Ascending aorta (tissue), 2 donors: ENCODE measurements at regions not wholly inside any gene's neighbourhood (a gene's known extent, or its start where the extent isn't known, plus 50 kb on each side); places are given as distances from the start of the nearest gene placed in this dataset.

ENCODE experiments used
- DNase-seq, 2 donors: peaks; one replicate each; pipeline ENCODE4 v3.0.0-alpha.2; 2019; ENCODE audit warnings: low spot score in 2 of 2
- H3K27ac ChIP-seq, 2 donors: fragments of 200-600 bp; sonication (generic); one replicate each; pipeline ENCODE4 v1.5.1; 2016 to 2017; ENCODE audit warnings: mild to moderate bottlenecking in 1 of 2
- H3K27me3 ChIP-seq: fragments of 200-600 bp; sonication (generic); one replicate; pipeline ENCODE4 v1.5.1; 2017
- H3K36me3 ChIP-seq, 2 donors: fragments of 200-600 bp; sonication (generic); one replicate each; pipeline ENCODE4 v1.5.1; 2016
- H3K4me1 ChIP-seq, 2 donors: fragments of 200-600 bp; sonication (generic); one replicate each; pipeline ENCODE4 v1.5.1; 2016 to 2017; ENCODE audit warnings: mild to moderate bottlenecking in 1 of 2
- H3K4me3 ChIP-seq, 2 donors: fragments of 200-600 bp; sonication (generic); one replicate each; pipeline ENCODE4 v1.5.1; 2016 to 2017; ENCODE audit warnings: mild to moderate bottlenecking in 1 of 2
- H3K9me3 ChIP-seq, 2 donors: fragments of 200-600 bp; sonication (generic); one replicate each; pipeline ENCODE4 v1.5.1; 2016
- intact Hi-C: fragments of 100-400 bp; cut with DNase I; formaldehyde crosslinking; loops from one replicate; pipeline ENCODE4 v1.15.1; 2023
- TF ChIP-seq, protein P1 (sequence below), 3 experiments: fragments of 200-600 bp in 2 of 3; fragments of 450-650 bp in 1 of 3; sonication (generic) in 2 of 3; IDR thresholded peaks; one replicate each; pipeline ENCODE4 v1.5.1; 2016 to 2019; ENCODE audit warnings: antibody characterized with exemption in 3 of 3, mild to moderate bottlenecking in 1 of 3, moderate library complexity in 1 of 3

DNA sequence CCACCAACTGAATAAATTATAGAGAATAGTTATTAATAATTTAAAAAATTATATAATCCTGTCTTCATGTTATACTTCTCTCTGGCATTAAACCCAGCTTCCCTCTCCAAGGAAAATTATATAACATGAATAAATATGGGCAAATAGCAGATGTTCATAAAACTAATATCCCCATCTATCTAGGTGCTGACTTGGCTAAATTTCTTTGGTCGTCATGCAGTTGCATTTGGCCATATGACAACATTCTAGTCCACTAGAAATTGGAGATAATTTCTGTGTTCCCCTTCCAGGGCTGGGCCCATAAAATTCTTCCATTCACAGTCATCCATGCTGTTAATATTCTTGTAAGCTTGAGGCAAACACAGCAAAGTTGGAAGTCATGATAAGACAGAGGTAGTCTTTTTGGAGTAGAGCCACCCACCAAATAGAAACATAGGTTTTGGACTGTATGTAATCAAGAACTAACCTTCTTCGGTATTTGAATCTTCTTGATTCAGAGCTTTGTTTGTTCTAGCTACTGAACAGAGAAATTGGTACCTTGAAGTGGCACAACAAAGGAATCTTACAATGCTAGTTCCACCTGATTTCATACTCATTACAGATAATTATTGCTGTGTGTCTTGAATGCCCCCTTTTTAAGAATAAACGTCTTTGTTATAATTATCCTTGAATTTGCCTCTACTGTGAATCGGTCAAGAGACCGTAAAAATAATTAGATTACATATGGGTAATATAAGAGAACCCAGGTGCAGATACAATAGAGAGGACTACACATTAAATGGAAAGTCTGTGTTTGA lies 678.5 kb upstream of the PCDH20 start:
- TF ChIP-seq, protein P1, sequence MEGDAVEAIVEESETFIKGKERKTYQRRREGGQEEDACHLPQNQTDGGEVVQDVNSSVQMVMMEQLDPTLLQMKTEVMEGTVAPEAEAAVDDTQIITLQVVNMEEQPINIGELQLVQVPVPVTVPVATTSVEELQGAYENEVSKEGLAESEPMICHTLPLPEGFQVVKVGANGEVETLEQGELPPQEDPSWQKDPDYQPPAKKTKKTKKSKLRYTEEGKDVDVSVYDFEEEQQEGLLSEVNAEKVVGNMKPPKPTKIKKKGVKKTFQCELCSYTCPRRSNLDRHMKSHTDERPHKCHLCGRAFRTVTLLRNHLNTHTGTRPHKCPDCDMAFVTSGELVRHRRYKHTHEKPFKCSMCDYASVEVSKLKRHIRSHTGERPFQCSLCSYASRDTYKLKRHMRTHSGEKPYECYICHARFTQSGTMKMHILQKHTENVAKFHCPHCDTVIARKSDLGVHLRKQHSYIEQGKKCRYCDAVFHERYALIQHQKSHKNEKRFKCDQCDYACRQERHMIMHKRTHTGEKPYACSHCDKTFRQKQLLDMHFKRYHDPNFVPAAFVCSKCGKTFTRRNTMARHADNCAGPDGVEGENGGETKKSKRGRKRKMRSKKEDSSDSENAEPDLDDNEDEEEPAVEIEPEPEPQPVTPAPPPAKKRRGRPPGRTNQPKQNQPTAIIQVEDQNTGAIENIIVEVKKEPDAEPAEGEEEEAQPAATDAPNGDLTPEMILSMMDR (IDR thresholded peaks at IDR 0.05), result no peak
- intact Hi-C loops, result no loop called here
- no peaks in the 10 kb centered on the region for H3K9me3 ChIP-seq
- no peak overlapping the region for H3K4me3 ChIP-seq
- no peaks in the 10 kb centered on the region for H3K4me1 ChIP-seq
- DNase-seq, result no peak
- no peak overlapping the region for H3K27ac ChIP-seq
- H3K36me3 ChIP-seq, result no peaks in the 10 kb centered on the region
- no peaks in the 10 kb centered on the region for H3K27me3 ChIP-seq

DNA sequence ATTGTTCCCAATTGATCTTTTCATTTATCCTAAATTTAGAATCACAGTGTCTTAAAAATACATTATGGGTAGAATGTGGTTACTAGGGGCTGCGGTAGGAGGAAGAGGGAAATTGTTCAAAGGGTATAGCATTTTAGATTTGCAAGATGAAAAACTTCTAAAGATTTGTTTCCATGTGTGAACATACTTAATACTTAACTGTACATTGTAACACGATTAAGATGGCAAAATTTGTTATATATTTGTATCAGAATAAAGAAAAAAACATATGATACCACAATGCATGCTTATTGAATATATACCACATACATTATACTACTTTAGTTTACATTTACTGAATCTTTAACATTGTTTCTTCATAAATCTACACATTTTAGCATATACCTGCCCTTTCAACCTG lies 677.3 kb upstream of the PCDH20 start:
- Histone ChIP-seq H3K36me3 (no peaks in the 10 kb centered on the region), H3K4me3 (no peak overlapping the region), H3K27me3 (no peaks in the 10 kb centered on the region), H3K9me3 (no peaks in the 10 kb centered on the region), H3K4me1 (no peaks in the 10 kb centered on the region), H3K27ac (no peak overlapping the region)
- no peak for DNase-seq
- intact Hi-C loops, result no loop called here
- TF ChIP-seq, protein P1 (IDR thresholded peaks at IDR 0.05), result no peak

DNA sequence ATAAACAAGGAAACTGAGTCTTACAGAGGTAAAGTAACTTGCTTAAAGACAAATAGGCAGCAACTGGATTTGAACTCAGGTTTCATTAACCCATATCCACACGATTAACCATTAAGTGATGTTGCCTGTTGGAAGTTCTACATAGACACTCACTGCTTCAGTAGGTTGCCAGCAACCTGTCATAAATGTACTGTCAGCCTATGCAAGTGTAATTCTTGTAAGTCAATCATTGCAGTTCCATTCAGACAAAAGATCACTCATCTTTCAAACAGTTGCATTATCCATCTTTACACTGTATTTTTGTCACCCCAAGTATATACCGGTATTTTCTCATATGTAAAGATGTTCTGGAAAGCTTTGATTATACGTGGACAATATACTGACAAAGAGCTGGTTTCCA lies 676.9 kb upstream of the PCDH20 start:
- no peaks in the 10 kb centered on the region for H3K27me3 ChIP-seq
- no peaks in the 10 kb centered on the region for H3K36me3 ChIP-seq
- no peak overlapping the region for H3K27ac ChIP-seq
- DNase-seq, result no peak
- H3K9me3 ChIP-seq, result no peaks in the 10 kb centered on the region
- no peak overlapping the region for H3K4me3 ChIP-seq
- H3K4me1 ChIP-seq, result no peaks in the 10 kb centered on the region
- intact Hi-C loops, result no loop called here
- TF ChIP-seq, protein P1 (IDR thresholded peaks at IDR 0.05), result no peak

DNA sequence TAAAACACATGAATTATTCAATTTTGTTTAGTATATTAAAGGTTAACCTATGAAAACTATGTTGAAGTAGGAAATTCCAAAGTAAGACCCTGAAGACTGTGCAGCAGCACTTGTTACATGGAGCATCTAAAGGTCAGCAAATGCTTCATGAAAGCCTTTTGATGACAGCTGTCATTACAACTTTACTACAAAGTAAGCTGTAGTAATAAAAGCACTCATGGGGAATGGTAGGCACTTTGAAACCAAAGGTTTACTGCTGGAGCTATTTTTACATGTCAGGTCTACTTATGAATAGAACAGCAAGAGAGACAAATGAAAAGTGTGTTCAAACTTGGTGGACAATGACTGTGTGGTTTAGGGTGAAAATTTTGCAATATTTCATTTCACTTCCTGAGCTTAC lies 672.5 kb upstream of the PCDH20 start:
- Histone ChIP-seq H3K27me3 (no peaks in the 10 kb centered on the region), H3K27ac (no peak overlapping the region), H3K36me3 (no peaks in the 10 kb centered on the region), H3K4me3 (no peak overlapping the region), H3K9me3 (no peaks in the 10 kb centered on the region), H3K4me1 (no peaks in the 10 kb centered on the region)
- TF ChIP-seq, protein P1 (IDR thresholded peaks at IDR 0.05), result no peak
- no peak for DNase-seq
- intact Hi-C loops, result no loop called here

DNA sequence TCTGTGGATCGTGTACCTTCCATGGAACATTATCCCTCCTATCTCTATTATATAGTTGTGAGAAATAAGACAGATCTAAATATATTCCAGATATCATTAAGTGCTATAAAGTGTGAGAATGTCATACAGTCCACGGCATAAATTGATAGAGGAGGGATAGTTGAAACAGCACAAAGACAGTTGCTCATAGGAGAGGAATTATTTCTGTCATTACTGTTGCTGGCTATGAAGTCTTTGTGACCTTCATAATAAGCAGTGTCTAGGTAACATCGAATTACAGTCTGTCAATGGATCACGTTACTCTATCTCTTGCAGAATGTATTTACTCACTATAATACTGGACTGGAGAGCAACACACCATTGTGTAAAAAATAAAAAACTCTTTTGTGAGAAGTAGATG lies 671.5 kb upstream of the PCDH20 start:
- Histone ChIP-seq H3K27me3 (no peaks in the 10 kb centered on the region), H3K4me3 (no peak overlapping the region), H3K36me3 (no peaks in the 10 kb centered on the region), H3K9me3 (no peaks in the 10 kb centered on the region), H3K4me1 (no peaks in the 10 kb centered on the region), H3K27ac (no peak overlapping the region)
- no peak for DNase-seq
- TF ChIP-seq, protein P1 (IDR thresholded peaks at IDR 0.05), result no peak
- intact Hi-C loops, result no loop called here
